CD4-positive, alpha-beta memory T cell (primary cell): ENCODE measurements at regions not wholly inside any gene's neighbourhood (a gene's known extent, or its start where the extent isn't known, plus 50 kb on each side); places are given as distances from the start of the nearest gene placed in this dataset.

ENCODE experiments used
- CTCF ChIA-PET: fragments of 350-600 bp; sonication (Branson Sonifier 250); formaldehyde crosslinking; loops from one replicate; lab custom pipeline; 2021; ENCODE audit warnings: inconsistent platforms; ENCODE audit not compliant: partially characterized antibody; lab: Charles Lee
- POLR2A ChIA-PET: fragments of 350-600 bp; sonication (Branson Sonifier 250); formaldehyde crosslinking; loops from one replicate; lab custom pipeline; 2021; ENCODE audit not compliant: partially characterized antibody; lab: Charles Lee
- DNase-seq, 5 donors: peaks; one replicate each; pipeline versions ENCODE4 v3.0.0 to v3.0.0-alpha.2; 2020 to 2022; ENCODE audit warnings: mixed read lengths in 1 of 5
- H3K27ac ChIP-seq: one replicate; pipeline ENCODE4 v1.7.0; 2013; ENCODE audit warnings: low read depth, low read length
- H3K27me3 ChIP-seq: 2 replicates; pipeline ENCODE4 v1.7.0; 2013; ENCODE audit warnings: mild to moderate bottlenecking, low read length, moderate library complexity; ENCODE audit not compliant: insufficient read depth
- H3K36me3 ChIP-seq: 2 replicates; pipeline ENCODE4 v1.7.0; 2013; ENCODE audit warnings: mild to moderate bottlenecking, low read length, moderate library complexity; ENCODE audit not compliant: insufficient read depth
- H3K4me1 ChIP-seq: 2 replicates; pipeline ENCODE4 v1.7.0; 2013; ENCODE audit warnings: mild to moderate bottlenecking, low read length, moderate library complexity; ENCODE audit not compliant: insufficient read depth
- H3K4me3 ChIP-seq, 2 donors: one replicate each; pipeline ENCODE4 v1.7.0; 2013; ENCODE audit warnings: low read length in 2 of 2, mild to moderate bottlenecking in 1 of 2
- H3K9me3 ChIP-seq, 2 donors: one replicate each; pipeline ENCODE4 v1.7.0; 2013; ENCODE audit warnings: low read length in 2 of 2, control low read depth in 1 of 2; ENCODE audit not compliant: control insufficient read depth in 1 of 2
- H3K27ac Mint-ChIP-seq, 7 donors: one replicate each; pipeline ENCODE4 v1.8.0; 2020 to 2021; ENCODE audit warnings: mixed read lengths in 7 of 7, mild to moderate bottlenecking in 6 of 7, inconsistent platforms in 3 of 7, moderate library complexity in 3 of 7
- H3K27me3 Mint-ChIP-seq, 2 donors: one replicate each; pipeline ENCODE4 v1.8.0; 2020 to 2021; ENCODE audit warnings: mixed read lengths in 2 of 2
- H3K36me3 Mint-ChIP-seq, 2 donors: one replicate each; pipeline ENCODE4 v1.8.0; 2020 to 2021; ENCODE audit warnings: mixed read lengths in 2 of 2, inconsistent platforms in 1 of 2, mild to moderate bottlenecking in 1 of 2
- H3K4me1 Mint-ChIP-seq, 4 donors: one replicate each; pipeline ENCODE4 v1.8.0; 2020 to 2021; ENCODE audit warnings: mixed read lengths in 4 of 4, mild to moderate bottlenecking in 1 of 4
- H3K4me3 Mint-ChIP-seq, 8 donors: one replicate each; pipeline ENCODE4 v1.8.0; 2020 to 2021; ENCODE audit warnings: mixed read lengths in 8 of 8, mild to moderate bottlenecking in 7 of 8, moderate library complexity in 6 of 8, inconsistent platforms in 3 of 8
- H3K9me3 Mint-ChIP-seq, 8 donors: one replicate each; pipeline ENCODE4 v1.8.0; 2020 to 2021; ENCODE audit warnings: mixed read lengths in 8 of 8, mild to moderate bottlenecking in 5 of 8, inconsistent platforms in 3 of 8, moderate library complexity in 1 of 8
- intact Hi-C: fragments of 100-400 bp; cut with micrococcal nuclease; formaldehyde crosslinking; loops from one replicate; pipeline ENCODE4 v1.15.1; 2023

- H3K27me3 ChIP-seq, result no peaks in the 10 kb centered on the region
- H3K27me3 Mint-ChIP-seq, result no peaks in the 10 kb centered on the region
- H3K4me3 ChIP-seq, result no peak overlapping the region
- H3K4me3 Mint-ChIP-seq, result no peak overlapping the region
- H3K36me3 Mint-ChIP-seq, result no peaks in the 10 kb centered on the region
- intact Hi-C loops, result no loop called here
- POLR2A ChIA-PET, result no interaction called here
- CTCF ChIA-PET, result no interaction called here
- H3K27ac ChIP-seq, result no peak overlapping the region
- no peaks in the 10 kb centered on the region for H3K4me1 Mint-ChIP-seq
- H3K4me1 ChIP-seq, result no peaks in the 10 kb centered on the region
- no peak for DNase-seq
- peaks cover 0 to 8% (median 4%) of the 10 kb centered on the region in 8 donors for H3K9me3 Mint-ChIP-seq
- H3K36me3 ChIP-seq, result no peaks in the 10 kb centered on the region
- H3K27ac Mint-ChIP-seq, result no peak overlapping the region
- H3K9me3 ChIP-seq, result no peaks in the 10 kb centered on the region
Measured at GRCh38 chr4:178612733-178613132, 1170.5 kb upstream of the AGA start.

GRCh38 chr4:178632415-178632814 lies 1190.2 kb upstream of the AGA start:
- DNase-seq, result no peak
- Histone ChIP-seq H3K9me3 (no peaks in the 10 kb centered on the region), H3K36me3 (no peaks in the 10 kb centered on the region), H3K4me1 (no peaks in the 10 kb centered on the region), H3K4me3 (no peak overlapping the region), H3K27me3 (no peaks in the 10 kb centered on the region), H3K27ac (no peak overlapping the region)
- Mint-ChIP-seq H3K36me3 (no peaks in the 10 kb centered on the region), H3K27me3 (no peaks in the 10 kb centered on the region), H3K4me1 (no peaks in the 10 kb centered on the region), H3K4me3 (no peak overlapping the region), H3K9me3 (peaks cover 0 to 6% (median 2%) of the 10 kb centered on the region in 8 donors), H3K27ac (no peak overlapping the region)
- ChIA-PET POLR2A (no interaction called here), CTCF (no interaction called here)
- intact Hi-C loops, result no loop called here

- H3K4me1 ChIP-seq, result no peaks in the 10 kb centered on the region
- DNase-seq, result no peak
- H3K4me3 ChIP-seq, result no peak overlapping the region
- Mint-ChIP-seq H3K27me3 (no peaks in the 10 kb centered on the region), H3K36me3 (no peaks in the 10 kb centered on the region), H3K4me1 (no peaks in the 10 kb centered on the region), H3K27ac (no peak overlapping the region), H3K9me3 (peaks cover 0 to 7% (median 5%) of the 10 kb centered on the region in 8 donors), H3K4me3 (no peak overlapping the region)
- intact Hi-C loops, result no loop called here
- H3K27ac ChIP-seq, result no peak overlapping the region
- POLR2A ChIA-PET, result no interaction called here
- no peaks in the 10 kb centered on the region for H3K36me3 ChIP-seq
- no peaks in the 10 kb centered on the region for H3K27me3 ChIP-seq
- CTCF ChIA-PET, result no interaction called here
- no peaks in the 10 kb centered on the region for H3K9me3 ChIP-seq
Measured at GRCh38 chr4:178633263-178633662, 1191.0 kb upstream of the AGA start.

GRCh38 chr4:178664621-178665020 lies 1222.4 kb upstream of the AGA start:
- Histone ChIP-seq H3K9me3 (no peaks in the 10 kb centered on the region), H3K4me1 (no peaks in the 10 kb centered on the region), H3K27ac (no peak overlapping the region), H3K4me3 (no peak overlapping the region), H3K36me3 (no peaks in the 10 kb centered on the region), H3K27me3 (no peaks in the 10 kb centered on the region)
- Mint-ChIP-seq H3K4me1 (no peaks in the 10 kb centered on the region), H3K27me3 (no peaks in the 10 kb centered on the region), H3K9me3 (peaks cover 0 to 8% (median 2%) of the 10 kb centered on the region in 8 donors), H3K27ac (no peak overlapping the region), H3K4me3 (no peak overlapping the region), H3K36me3 (no peaks in the 10 kb centered on the region)
- no peak for DNase-seq
- CTCF ChIA-PET, result no interaction called here
- intact Hi-C loops, result no loop called here
- POLR2A ChIA-PET, result no interaction called here

- Histone ChIP-seq H3K36me3 (no peaks in the 10 kb centered on the region), H3K9me3 (peaks cover 0 to 5% of the 10 kb centered on the region in 2 donors), H3K4me1 (no peaks in the 10 kb centered on the region), H3K4me3 (no peak overlapping the region), H3K27ac (no peak overlapping the region), H3K27me3 (no peaks in the 10 kb centered on the region)
- ChIA-PET CTCF (no interaction called here), POLR2A (no interaction called here)
- Mint-ChIP-seq H3K27ac (no peak overlapping the region), H3K36me3 (no peaks in the 10 kb centered on the region), H3K4me1 (no peaks in the 10 kb centered on the region), H3K4me3 (no peak overlapping the region), H3K27me3 (no peaks in the 10 kb centered on the region), H3K9me3 (peaks cover 0 to 8% (median 2%) of the 10 kb centered on the region in 8 donors)
- no peak for DNase-seq
- intact Hi-C loops, result no loop called here
Measured at GRCh38 chr4:178665916-178666315, 1223.7 kb upstream of the AGA start.

- H3K27ac Mint-ChIP-seq, result no peak overlapping the region
- H3K36me3 ChIP-seq, result no peaks in the 10 kb centered on the region
- no peaks in the 10 kb centered on the region for H3K27me3 Mint-ChIP-seq
- H3K9me3 Mint-ChIP-seq, result peaks cover 2 to 9% (median 4%) of the 10 kb centered on the region in 8 donors
- no peak for DNase-seq
- H3K36me3 Mint-ChIP-seq, result no peaks in the 10 kb centered on the region
- POLR2A ChIA-PET, result no interaction called here
- no peak overlapping the region for H3K27ac ChIP-seq
- CTCF ChIA-PET, result no interaction called here
- H3K27me3 ChIP-seq, result no peaks in the 10 kb centered on the region
- no peaks in the 10 kb centered on the region for H3K4me1 ChIP-seq
- H3K4me1 Mint-ChIP-seq, result no peaks in the 10 kb centered on the region
- intact Hi-C loops, result no loop called here
- H3K4me3 ChIP-seq, result no peak overlapping the region
- H3K4me3 Mint-ChIP-seq, result no peak overlapping the region
- H3K9me3 ChIP-seq, result peaks cover 0 to 5% of the 10 kb centered on the region in 2 donors
Measured at GRCh38 chr4:178671766-178672165, 1229.5 kb upstream of the AGA start.

- H3K36me3 ChIP-seq, result no peaks in the 10 kb centered on the region
- no peak overlapping the region for H3K4me3 ChIP-seq
- H3K9me3 ChIP-seq, result peaks cover 0 to 5% of the 10 kb centered on the region in 2 donors
- no peaks in the 10 kb centered on the region for H3K27me3 Mint-ChIP-seq
- H3K27ac ChIP-seq, result no peak overlapping the region
- POLR2A ChIA-PET, result no interaction called here
- no peak overlapping the region for H3K4me3 Mint-ChIP-seq
- H3K4me1 ChIP-seq, result no peaks in the 10 kb centered on the region
- H3K4me1 Mint-ChIP-seq, result no peaks in the 10 kb centered on the region
- no peaks in the 10 kb centered on the region for H3K36me3 Mint-ChIP-seq
- no peak for DNase-seq
- intact Hi-C loops, result no loop called here
- CTCF ChIA-PET, result no interaction called here
- H3K27me3 ChIP-seq, result no peaks in the 10 kb centered on the region
- H3K9me3 Mint-ChIP-seq, result peaks cover 2 to 9% (median 4%) of the 10 kb centered on the region in 8 donors
- no peak overlapping the region for H3K27ac Mint-ChIP-seq
Measured at GRCh38 chr4:178672512-178672911, 1230.3 kb upstream of the AGA start.

GRCh38 chr4:178681871-178682270 lies 1239.6 kb upstream of the AGA start:
- Mint-ChIP-seq H3K27me3 (no peaks in the 10 kb centered on the region), H3K4me1 (no peaks in the 10 kb centered on the region), H3K36me3 (no peaks in the 10 kb centered on the region), H3K9me3 (peaks cover 0 to 9% (median 3%) of the 10 kb centered on the region in 8 donors), H3K27ac (no peak overlapping the region), H3K4me3 (no peak overlapping the region)
- Histone ChIP-seq H3K27me3 (no peaks in the 10 kb centered on the region), H3K27ac (no peak overlapping the region), H3K9me3 (peaks cover 0 to 7% of the 10 kb centered on the region in 2 donors), H3K4me3 (no peak overlapping the region), H3K4me1 (no peaks in the 10 kb centered on the region), H3K36me3 (no peaks in the 10 kb centered on the region)
- intact Hi-C loops, result no loop called here
- CTCF ChIA-PET, result no interaction called here
- no peak for DNase-seq
- POLR2A ChIA-PET, result no interaction called here
